ENCODE measurements at regions not wholly inside any gene's neighbourhood (a gene's known extent, or its start where the extent isn't known, plus 50 kb on each side); places are given as distances from the start of the nearest gene placed in this dataset.

DNA sequence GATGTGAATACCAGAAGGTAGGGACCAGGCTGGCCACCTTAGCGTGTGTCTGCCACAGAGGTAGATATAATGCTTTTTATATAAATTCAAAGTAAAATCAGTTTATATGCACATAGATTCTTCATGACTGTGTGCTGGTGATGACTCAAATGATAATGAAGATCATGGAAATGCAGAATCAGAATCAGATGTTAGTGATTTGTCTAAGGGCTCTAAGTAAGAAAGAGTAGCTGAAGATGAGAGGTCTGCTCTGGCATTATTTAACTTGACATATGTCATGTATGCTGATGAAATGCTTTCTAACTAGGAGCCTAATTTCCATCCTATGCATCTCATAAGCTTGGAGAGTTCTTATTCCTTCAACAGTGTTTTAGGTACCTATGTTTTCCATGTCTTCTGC, 50.3 kb upstream of the DPH6 start:
- TF ChIP-seq, protein P1, sequence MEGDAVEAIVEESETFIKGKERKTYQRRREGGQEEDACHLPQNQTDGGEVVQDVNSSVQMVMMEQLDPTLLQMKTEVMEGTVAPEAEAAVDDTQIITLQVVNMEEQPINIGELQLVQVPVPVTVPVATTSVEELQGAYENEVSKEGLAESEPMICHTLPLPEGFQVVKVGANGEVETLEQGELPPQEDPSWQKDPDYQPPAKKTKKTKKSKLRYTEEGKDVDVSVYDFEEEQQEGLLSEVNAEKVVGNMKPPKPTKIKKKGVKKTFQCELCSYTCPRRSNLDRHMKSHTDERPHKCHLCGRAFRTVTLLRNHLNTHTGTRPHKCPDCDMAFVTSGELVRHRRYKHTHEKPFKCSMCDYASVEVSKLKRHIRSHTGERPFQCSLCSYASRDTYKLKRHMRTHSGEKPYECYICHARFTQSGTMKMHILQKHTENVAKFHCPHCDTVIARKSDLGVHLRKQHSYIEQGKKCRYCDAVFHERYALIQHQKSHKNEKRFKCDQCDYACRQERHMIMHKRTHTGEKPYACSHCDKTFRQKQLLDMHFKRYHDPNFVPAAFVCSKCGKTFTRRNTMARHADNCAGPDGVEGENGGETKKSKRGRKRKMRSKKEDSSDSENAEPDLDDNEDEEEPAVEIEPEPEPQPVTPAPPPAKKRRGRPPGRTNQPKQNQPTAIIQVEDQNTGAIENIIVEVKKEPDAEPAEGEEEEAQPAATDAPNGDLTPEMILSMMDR (conservative IDR thresholded peaks at IDR 0.05), result no peak
- H3K27ac ChIP-seq, result no peak overlapping the region

DNA sequence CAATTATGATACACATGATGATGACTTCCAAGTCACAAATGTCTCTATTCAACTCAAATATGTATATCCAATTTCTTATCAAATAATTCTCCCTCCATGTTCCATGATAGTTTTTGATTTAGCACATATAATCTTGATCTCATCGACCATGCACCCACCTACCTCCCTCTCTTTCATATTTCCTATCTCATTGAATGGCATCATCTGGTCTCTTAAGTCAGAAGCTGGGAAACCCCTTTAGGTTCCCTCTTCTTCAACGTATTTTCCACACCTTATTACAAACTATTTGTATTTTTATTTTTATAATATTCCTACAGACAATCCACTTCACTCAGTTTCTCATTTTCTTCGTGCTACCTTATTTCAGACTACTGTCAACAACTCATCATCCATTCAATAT, 56.9 kb upstream of the DPH6 start:
- TF ChIP-seq, protein P1 (conservative IDR thresholded peaks at IDR 0.05), result no peak
- no peak overlapping the region for H3K27ac ChIP-seq

DNA sequence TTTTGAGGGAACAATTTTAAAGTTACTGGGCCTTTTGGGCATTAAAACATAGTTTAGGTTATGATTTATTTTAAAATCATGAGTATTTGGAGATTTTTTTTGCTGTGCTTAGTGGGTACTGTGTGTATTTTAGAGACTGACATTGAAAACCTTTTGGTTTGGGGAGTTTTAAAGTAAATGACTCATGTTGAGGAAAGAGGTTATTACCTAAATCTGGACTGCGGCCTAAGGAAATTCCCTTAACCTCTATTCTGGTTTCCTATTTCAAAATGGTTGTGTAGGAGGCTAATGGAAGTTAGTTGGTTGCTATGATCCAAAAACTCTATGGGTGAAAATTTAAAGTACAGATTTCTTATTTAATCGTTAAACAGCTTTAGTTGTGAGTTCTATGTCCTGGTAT, 57.3 kb upstream of the DPH6 start:
- H3K27ac ChIP-seq, result no peak overlapping the region
- TF ChIP-seq, protein P1 (conservative IDR thresholded peaks at IDR 0.05), result no peak

DNA sequence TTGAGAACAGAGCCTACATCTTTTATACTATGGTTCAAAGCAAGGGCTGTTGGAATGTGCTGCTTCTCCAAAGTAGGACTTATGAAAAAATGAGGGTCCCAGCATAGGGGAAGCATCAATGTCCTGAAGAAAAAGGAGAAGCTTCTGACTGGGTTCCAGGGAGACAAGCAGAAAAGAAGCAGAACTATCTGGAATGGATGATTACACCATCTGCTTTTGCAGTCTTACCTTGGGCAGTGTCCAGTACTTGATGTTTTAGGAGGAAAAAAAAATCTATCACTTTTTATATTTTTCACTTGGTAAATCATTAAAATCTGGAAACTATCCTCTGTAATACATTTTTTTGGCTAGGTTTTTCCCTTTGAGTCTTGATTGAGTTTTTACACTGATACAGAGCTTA, 57.9 kb upstream of the DPH6 start:
- TF ChIP-seq, protein P1 (conservative IDR thresholded peaks at IDR 0.05), result no peak
- H3K27ac ChIP-seq, result no peak overlapping the region

DNA sequence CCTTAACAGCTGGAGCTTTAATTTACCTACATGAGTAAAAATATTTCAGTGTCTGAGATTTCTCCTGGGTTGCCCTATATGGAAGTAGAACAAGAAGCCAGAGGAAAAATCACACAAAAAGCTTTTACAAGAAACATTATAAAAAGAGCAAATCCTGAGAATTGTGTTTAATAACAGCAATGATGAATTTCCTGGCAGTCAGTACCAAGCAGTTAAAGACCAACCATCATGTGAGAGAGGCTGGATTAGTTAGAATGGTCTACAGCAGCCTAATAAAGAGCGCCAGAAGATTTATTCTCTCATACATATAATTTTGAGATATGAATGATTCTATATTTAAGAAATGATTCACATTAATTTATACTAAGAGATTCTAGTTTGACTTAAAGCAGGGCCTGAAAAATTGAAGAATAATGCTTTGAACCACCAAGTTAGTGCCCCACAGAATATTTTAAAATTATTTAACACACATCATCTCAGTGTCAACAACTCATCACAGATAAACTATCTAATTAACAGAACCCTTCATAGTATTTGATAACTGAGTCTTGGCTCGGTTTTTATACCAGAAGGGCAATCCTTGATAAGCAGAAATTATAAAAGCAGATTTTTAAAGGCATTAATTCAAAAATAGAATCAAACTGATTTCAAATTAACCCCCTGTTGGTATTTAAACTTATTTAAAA, 59.9 kb upstream of the DPH6 start:
- no peak overlapping the region for H3K27ac ChIP-seq
- TF ChIP-seq, protein P1 (conservative IDR thresholded peaks at IDR 0.05), result no peak

DNA sequence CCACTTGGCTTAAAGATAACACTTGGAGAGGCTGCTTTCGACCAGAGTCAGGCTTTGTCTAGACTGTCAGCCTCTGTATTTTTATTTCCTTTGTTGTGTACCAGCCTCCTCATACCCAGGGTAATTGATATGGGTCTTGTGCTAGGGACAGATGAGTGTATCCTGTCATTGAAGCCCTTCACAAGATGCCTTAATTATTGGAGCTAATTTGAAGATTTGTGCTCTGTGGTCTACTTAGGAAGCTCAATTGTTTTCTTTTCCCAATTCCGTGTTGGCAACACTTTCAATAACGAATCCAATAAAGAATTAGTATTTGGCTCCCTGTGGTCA, 60.5 kb upstream of the DPH6 start:
- TF ChIP-seq, protein P1 (conservative IDR thresholded peaks at IDR 0.05), result no peak
- H3K27ac ChIP-seq, result no peak overlapping the region

DNA sequence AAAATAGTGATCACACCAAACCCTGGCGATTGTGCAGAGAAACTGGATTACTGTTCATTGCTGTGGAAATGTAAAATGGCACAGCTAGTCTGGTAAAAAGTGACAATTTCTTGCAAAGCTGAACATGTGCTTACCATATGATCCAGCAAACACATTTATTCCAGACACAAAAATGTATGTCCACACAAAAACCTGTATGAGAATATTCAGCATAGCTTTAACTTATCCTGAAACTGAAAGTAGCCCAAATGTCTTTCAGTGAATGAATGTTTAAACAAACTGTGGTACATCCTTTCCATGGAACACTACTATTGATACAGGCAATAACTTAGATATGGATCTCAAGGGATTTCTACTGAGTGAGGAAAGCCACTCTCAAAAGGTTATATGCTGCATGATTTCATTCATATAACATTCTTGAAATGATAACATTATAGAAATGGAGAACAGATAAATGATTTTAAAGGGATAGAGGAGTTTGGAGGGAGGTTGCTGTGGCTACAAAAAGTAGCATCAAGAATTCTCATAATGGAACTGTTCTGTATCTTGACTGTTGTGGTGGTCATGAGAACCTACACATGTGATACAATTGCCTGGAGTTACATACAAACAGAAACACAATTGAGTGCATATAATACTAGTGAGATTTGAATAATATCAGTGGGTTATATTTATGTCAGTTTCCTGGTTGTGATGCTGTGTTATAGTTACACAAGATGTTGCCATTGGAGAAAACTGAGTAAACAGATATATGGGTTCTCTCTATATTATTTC, 70.7 kb upstream of the DPH6 start:
- TF ChIP-seq, protein P1 (conservative IDR thresholded peaks at IDR 0.05), result no peak
- H3K27ac ChIP-seq, result no peak overlapping the region
